PC-9 (cell line): ENCODE measurements at regions not wholly inside any gene's neighbourhood (a gene's known extent, or its start where the extent isn't known, plus 50 kb on each side); places are given as distances from the start of the nearest gene placed in this dataset.

Experiments used
- CTCF ChIP-seq: fragments of 200-600 bp; sonication (generic); conservative IDR thresholded peaks from 2 replicates; pipeline ENCODE4 v1.6.1; 2017; ENCODE audit warnings: mixed run types, antibody characterized with exemption, mild to moderate bottlenecking, moderate library complexity
- EZH2 ChIP-seq: fragments of 200-600 bp; sonication (generic); IDR thresholded peaks from 2 replicates; pipeline ENCODE4 v1.8.0; 2017; ENCODE audit warnings: antibody characterized with exemption, low read depth

- TF ChIP-seq CTCF = no peak
- TF ChIP-seq EZH2 = no peak
These were observed 57.9 kb upstream of the DACT2 start for GRCh38 chr6:168377484-168377855.
